Stimulated activated CD8-positive, alpha-beta memory T cell treated with anti-CD3 and anti-CD28 coated beads, Interleukin-7, amount 100 ng/mL, for 4 hours (primary cell): ENCODE measurements at regions not wholly inside any gene's neighbourhood (a gene's known extent, or its start where the extent isn't known, plus 50 kb on each side); places are given as distances from the start of the nearest gene placed in this dataset.

ENCODE experiments used
- DNase-seq, 2 donors: peaks; one replicate each; pipeline ENCODE4 v3.0.0-alpha.2; 2020; ENCODE audit warnings: low read depth in 2 of 2

- no peak for DNase-seq
These were observed 232.7 kb downstream of the BCL11A start for GRCh38 chr2:60320724-60321123.

- DNase-seq, result no peak
These were observed 234.4 kb downstream of the BCL11A start for GRCh38 chr2:60319031-60319547.

- no peak for DNase-seq
These were observed 234.9 kb downstream of the BCL11A start for GRCh38 chr2:60318544-60318943.

- DNase-seq, result no peak
These were observed 235.6 kb downstream of the BCL11A start for GRCh38 chr2:60317844-60318243.

- no peak for DNase-seq
These were observed 236.4 kb downstream of the BCL11A start for GRCh38 chr2:60317034-60317386.

GRCh38 chr2:60316381-60317033, 236.9 kb downstream of the BCL11A start:
- DNase-seq, result no peak

- no peak for DNase-seq
These were observed 239.8 kb downstream of the BCL11A start for GRCh38 chr2:60313470-60314172.

GRCh38 chr2:60312618-60313017, 240.8 kb downstream of the BCL11A start:
- no peak for DNase-seq

- DNase-seq, result no peak
These were observed 241.9 kb downstream of the BCL11A start for GRCh38 chr2:60311524-60311923.

- no peak for DNase-seq
These were observed 243.4 kb downstream of the BCL11A start for GRCh38 chr2:60309941-60310660.

GRCh38 chr2:60309336-60309735, 244.1 kb downstream of the BCL11A start:
- DNase-seq, result no peak

- DNase-seq, result no peak
These were observed 247.1 kb downstream of the BCL11A start for GRCh38 chr2:60306267-60306861.

GRCh38 chr2:60303680-60304079, 249.8 kb downstream of the BCL11A start:
- DNase-seq, result no peak

- no peak for DNase-seq
These were observed 250.9 kb downstream of the BCL11A start for GRCh38 chr2:60302377-60303126.

GRCh38 chr2:60301726-60302125, 251.7 kb downstream of the BCL11A start:
- no peak for DNase-seq

GRCh38 chr2:60299179-60299578, 254.3 kb downstream of the BCL11A start:
- DNase-seq, result no peak

- no peak for DNase-seq
These were observed 255.3 kb downstream of the BCL11A start for GRCh38 chr2:60298006-60298696.

GRCh38 chr2:60297296-60298005, 256.0 kb downstream of the BCL11A start:
- DNase-seq, result no peak

- DNase-seq, result no peak
These were observed 257.1 kb downstream of the BCL11A start for GRCh38 chr2:60296219-60296955.

- no peak for DNase-seq
These were observed 257.9 kb downstream of the BCL11A start for GRCh38 chr2:60295636-60295962.
